Posterior vena cava (tissue), 2 donors: ENCODE measurements at regions not wholly inside any gene's neighbourhood (a gene's known extent, or its start where the extent isn't known, plus 50 kb on each side); places are given as distances from the start of the nearest gene placed in this dataset.
"Not testable (repeated sequence)": the region's sequence is repeated elsewhere in the genome, so short reads cannot be mapped to it uniquely, and the experiment has no call there.

Source experiments
- DNase-seq: peaks from one replicate; pipeline ENCODE4 v3.0.0-alpha.2; 2020; ENCODE audit warnings: low spot score
- intact Hi-C, 2 donors: fragments of 100-400 bp; cut with DNase I; formaldehyde crosslinking; loops; one replicate each; pipeline versions ENCODE4 v1.14.1 to v1.14.2; 2022 to 2023
- donor health status: DM: yes; HTN: yes; CAD: no.
- donor health status: DM: yes; HTN: yes; CAD: no.

GRCh38 chr5:12574298-12575093 is 670.2 kb upstream of the CTNND2 start:
- DNase-seq = peak; percentile 60
- intact Hi-C loops = not testable (repeated sequence)

GRCh38 chr5:12573916-12574297 is 669.7 kb upstream of the CTNND2 start:
- intact Hi-C loops = not testable (repeated sequence)

GRCh38 chr5:12570688-12571087 is 666.4 kb upstream of the CTNND2 start:
- intact Hi-C loops = no loop called here
- DNase-seq = no peak

More at GRCh38 chr5:12573916-12574297, 669.7 kb upstream of the CTNND2 start:
- DNase-seq = peak; percentile 63

GRCh38 chr5:12566441-12566840 is 662.2 kb upstream of the CTNND2 start:
- DNase-seq = no peak
- intact Hi-C loops = no loop called here

GRCh38 chr5:12557012-12557411 is 652.8 kb upstream of the CTNND2 start:
- intact Hi-C loops = no loop called here

GRCh38 chr5:12526113-12526512 is 621.9 kb upstream of the CTNND2 start:
- intact Hi-C loops = no loop called here
- DNase-seq = no peak

More at GRCh38 chr5:12557012-12557411, 652.8 kb upstream of the CTNND2 start:
- no peak for DNase-seq

GRCh38 chr5:12522116-12522515 is 617.9 kb upstream of the CTNND2 start:
- intact Hi-C loops = no loop called here
- no peak for DNase-seq

GRCh38 chr5:12504983-12505382 is 600.7 kb upstream of the CTNND2 start:
- DNase-seq, intact Hi-C loops: not testable (repeated sequence)

- no peak for DNase-seq
- intact Hi-C loops = no loop called here
Observed at GRCh38 chr5:12488161-12488560, 583.9 kb upstream of the CTNND2 start.

GRCh38 chr5:12480487-12480886 is 576.2 kb upstream of the CTNND2 start:
- intact Hi-C loops = loop anchor here in 1 of 2 donors (5.0 kb wide), 1 partner anchor 1753 kb away; no protein-coding TSS in a partner anchor
- no peak for DNase-seq

GRCh38 chr5:12477554-12477953 is 573.3 kb upstream of the CTNND2 start:
- no peak for DNase-seq
- intact Hi-C loops = no loop called here

- intact Hi-C loops = no loop called here
- no peak for DNase-seq
Observed at GRCh38 chr5:12467799-12468198, 563.6 kb upstream of the CTNND2 start.

GRCh38 chr5:12460493-12461261 is 556.4 kb upstream of the CTNND2 start:
- intact Hi-C loops = no loop called here
- no peak for DNase-seq

GRCh38 chr5:12459326-12459725 is 555.1 kb upstream of the CTNND2 start:
- intact Hi-C loops = no loop called here
- no peak for DNase-seq

- intact Hi-C loops = no loop called here
- no peak for DNase-seq
Observed at GRCh38 chr5:12419075-12419474, 514.8 kb upstream of the CTNND2 start.

- intact Hi-C loops = loop anchor here in 1 of 2 donors (2.0 kb wide), 1 partner anchor 73 kb away; no protein-coding TSS in a partner anchor
- DNase-seq = no peak
Observed at GRCh38 chr5:12413585-12413984, 509.3 kb upstream of the CTNND2 start.

- intact Hi-C loops = loop anchor here in 1 of 2 donors (2.0 kb wide), 1 partner anchor 72 kb away; no protein-coding TSS in a partner anchor
- DNase-seq = no peak
Observed at GRCh38 chr5:12413075-12413474, 508.8 kb upstream of the CTNND2 start.

GRCh38 chr5:12399868-12400267 is 495.6 kb upstream of the CTNND2 start:
- no peak for DNase-seq
- intact Hi-C loops = no loop called here

GRCh38 chr5:12392246-12392645 is 488.0 kb upstream of the CTNND2 start:
- intact Hi-C loops = no loop called here
- no peak for DNase-seq

- intact Hi-C loops = no loop called here
- no peak for DNase-seq
Observed at GRCh38 chr5:12385095-12385494, 480.8 kb upstream of the CTNND2 start.
